GM23338 (cell line): ENCODE measurements at regions not wholly inside any gene's neighbourhood (a gene's known extent, or its start where the extent isn't known, plus 50 kb on each side); places are given as distances from the start of the nearest gene placed in this dataset.

Experiments used
- ATAC-seq: fragments of 200-7000 bp; cut with Tn5 transposase; 3 replicates; pipeline ENCODE4 v1.9.1; 2020
- DNase-seq: peaks from one replicate; pipeline ENCODE4 v3.0.0-alpha.2; 2015; ENCODE audit warnings: low spot score
- H2AFZ ChIP-seq: fragments of 200-600 bp; sonication (generic); 2 replicates; pipeline ENCODE4 v1.8.0; 2016; ENCODE audit warnings: antibody characterized with exemption, mild to moderate bottlenecking, moderate library complexity
- H3F3A ChIP-seq: fragments of 200-600 bp; sonication (generic); replicated peaks from 2 replicates; pipeline ENCODE4 v1.8.0; 2017; ENCODE audit warnings: antibody characterized with exemption, mixed run types, low read depth
- H3K27ac ChIP-seq: fragments of 200-600 bp; sonication (generic); 2 replicates; pipeline ENCODE4 v1.6.1; 2016; ENCODE audit warnings: low read depth
- H3K27me3 ChIP-seq: fragments of 200-600 bp; sonication (generic); 2 replicates; pipeline ENCODE4 v1.8.0; 2016; ENCODE audit warnings: mild to moderate bottlenecking, mixed run types, moderate library complexity; ENCODE audit not compliant: insufficient read depth
- H3K36me3 ChIP-seq: fragments of 200-600 bp; sonication (generic); 2 replicates; pipeline ENCODE4 v1.8.0; 2016; ENCODE audit warnings: mild to moderate bottlenecking; ENCODE audit not compliant: insufficient read depth
- H3K4me1 ChIP-seq: fragments of 200-600 bp; sonication (generic); 2 replicates; pipeline ENCODE4 v1.8.0; 2016; ENCODE audit warnings: mild to moderate bottlenecking, moderate library complexity; ENCODE audit not compliant: insufficient read depth
- H3K4me2 ChIP-seq: fragments of 200-600 bp; sonication (generic); 2 replicates; pipeline ENCODE4 v1.7.1; 2017; ENCODE audit warnings: mixed run types
- H3K4me3 ChIP-seq: fragments of 200-600 bp; sonication (generic); 2 replicates; pipeline ENCODE4 v1.6.1; 2016; ENCODE audit warnings: mixed run types
- H3K79me2 ChIP-seq: fragments of 200-600 bp; sonication (generic); replicated peaks from 2 replicates; pipeline ENCODE4 v1.8.0; 2017; ENCODE audit warnings: mild to moderate bottlenecking; ENCODE audit not compliant: insufficient read depth
- H3K9me2 ChIP-seq: fragments of 200-600 bp; sonication (generic); 2 replicates; pipeline ENCODE4 v1.8.0; 2017; ENCODE audit not compliant: insufficient read depth
- H4K20me1 ChIP-seq: fragments of 200-600 bp; sonication (generic); replicated peaks from 2 replicates; pipeline ENCODE4 v1.8.0; 2017; ENCODE audit warnings: mild to moderate bottlenecking; ENCODE audit not compliant: insufficient read depth
- H3K27ac Mint-ChIP-seq: 2 replicates; pipeline ENCODE4 v1.8.0; 2020; ENCODE audit warnings: inconsistent platforms, mild to moderate bottlenecking, moderate library complexity, mixed read lengths
- H3K27me3 Mint-ChIP-seq: 3 replicates; pipeline ENCODE4 v1.8.0; 2022; ENCODE audit warnings: low read depth, mild to moderate bottlenecking, moderate library complexity, mixed read lengths, inconsistent platforms; ENCODE audit not compliant: insufficient read depth, poor library complexity
- H3K36me3 Mint-ChIP-seq: 3 replicates; pipeline ENCODE4 v1.8.0; 2021; ENCODE audit warnings: low read depth, mild to moderate bottlenecking, inconsistent platforms, moderate library complexity, mixed read lengths
- H3K4me1 Mint-ChIP-seq: 3 replicates; pipeline ENCODE4 v1.8.0; 2020; ENCODE audit warnings: mild to moderate bottlenecking, inconsistent platforms, mixed read lengths
- H3K4me3 Mint-ChIP-seq: 3 replicates; pipeline ENCODE4 v1.8.0; 2021; ENCODE audit warnings: moderate library complexity, mild to moderate bottlenecking, inconsistent platforms, mixed read lengths
- H3K9me3 Mint-ChIP-seq: 3 replicates; pipeline ENCODE4 v1.8.0; 2020; ENCODE audit warnings: moderate library complexity, mild to moderate bottlenecking, inconsistent platforms, mixed read lengths
- CREB1 ChIP-seq: fragments of 250-450 bp; sonication (Bioruptor Pico); IDR thresholded peaks from 2 replicates; pipeline ENCODE4 v1.5.0; 2020; ENCODE audit warnings: low read depth, mild to moderate bottlenecking, moderate library complexity
- EZH2 ChIP-seq: fragments of 200-600 bp; sonication (generic); IDR thresholded peaks from one replicate; pipeline ENCODE4 v1.8.0; 2017; ENCODE audit warnings: antibody characterized with exemption, mild to moderate bottlenecking, low read depth; ENCODE audit not compliant: unreplicated experiment
- EZH2phosphoT487 ChIP-seq: fragments of 200-600 bp; sonication (generic); IDR thresholded peaks from one replicate; pipeline ENCODE4 v1.8.1; 2018; ENCODE audit warnings: antibody characterized with exemption; ENCODE audit not compliant: unreplicated experiment
- JUNB ChIP-seq: IDR thresholded peaks from one replicate; pipeline ENCODE4 v1.6.1; 2016; ENCODE audit warnings: antibody characterized with exemption; ENCODE audit not compliant: unreplicated experiment
- ZNF114 ChIP-seq: fragments of 250-450 bp; sonication (Bioruptor Pico); IDR thresholded peaks from 2 replicates; pipeline ENCODE4 v1.5.0; 2020; ENCODE audit warnings: mild to moderate bottlenecking, moderate library complexity
- ZNF331 ChIP-seq: fragments of 250-450 bp; sonication (Bioruptor Pico); IDR thresholded peaks from 2 replicates; pipeline ENCODE4 v1.5.0; 2020; ENCODE audit warnings: low read depth, mild to moderate bottlenecking, moderate library complexity
- TF ChIP-seq, protein P1 (sequence below): fragments of 250-450 bp; sonication (Bioruptor Pico); IDR thresholded peaks from 2 replicates; pipeline ENCODE4 v1.5.0; 2020; ENCODE audit warnings: mild to moderate bottlenecking, moderate library complexity
- TF ChIP-seq, protein P2 (sequence below), 2 experiments: fragments of 200-600 bp in 1 of 2; sonication (generic) in 1 of 2; conservative IDR thresholded peaks; 2 replicates each; pipeline versions ENCODE4 v1.5.1 to v1.6.1; 2016 to 2017; ENCODE audit warnings: antibody characterized with exemption in 2 of 2, low read depth in 2 of 2, mild to moderate bottlenecking in 2 of 2, moderate library complexity in 1 of 2
- TF ChIP-seq, protein P3 (sequence below): IDR thresholded peaks from 2 replicates; pipeline ENCODE4 v1.6.1; 2016; ENCODE audit warnings: antibody characterized with exemption
- TF ChIP-seq, protein P4 (sequence below): IDR thresholded peaks from one replicate; pipeline ENCODE4 v1.6.1; 2018; ENCODE audit warnings: antibody characterized with exemption; ENCODE audit not compliant: unreplicated experiment

DNA sequence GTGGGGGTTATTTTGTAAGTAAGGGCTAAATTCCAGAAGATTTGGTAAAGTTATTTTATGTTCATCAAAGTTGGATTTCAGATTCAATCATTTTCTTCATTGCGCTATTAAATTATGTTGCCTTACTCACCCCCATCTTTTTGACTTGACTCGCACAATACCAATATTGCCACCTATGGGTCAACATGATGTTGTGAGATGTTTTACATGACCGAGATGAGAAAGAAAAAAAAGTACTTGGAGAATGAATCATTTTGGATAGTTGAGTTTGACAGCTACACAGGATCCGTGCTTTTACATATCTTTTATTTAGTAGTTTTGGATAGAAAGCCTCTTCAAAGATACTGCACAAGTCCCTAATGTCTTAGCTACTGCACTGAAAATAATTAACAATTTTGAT, 224.2 kb upstream of the EMCN start:
- Histone ChIP-seq H3K36me3 (no peaks in the 10 kb centered on the region), H2AFZ (no peak overlapping the region), H3K27ac (no peak overlapping the region), H3K4me1 (no peaks in the 10 kb centered on the region), H3K27me3 (no peaks in the 10 kb centered on the region), H3K4me3 (no peak overlapping the region), H3K4me2 (no peak overlapping the region), H3K79me2 (no peaks in the 10 kb centered on the region), H4K20me1 (no peaks in the 10 kb centered on the region), H3F3A (no peaks in the 10 kb centered on the region), H3K9me2 (0 out of 2 replicates have a peak, but pooled peaks cover 2% of the 10 kb centered on the region)
- TF ChIP-seq, protein P1, sequence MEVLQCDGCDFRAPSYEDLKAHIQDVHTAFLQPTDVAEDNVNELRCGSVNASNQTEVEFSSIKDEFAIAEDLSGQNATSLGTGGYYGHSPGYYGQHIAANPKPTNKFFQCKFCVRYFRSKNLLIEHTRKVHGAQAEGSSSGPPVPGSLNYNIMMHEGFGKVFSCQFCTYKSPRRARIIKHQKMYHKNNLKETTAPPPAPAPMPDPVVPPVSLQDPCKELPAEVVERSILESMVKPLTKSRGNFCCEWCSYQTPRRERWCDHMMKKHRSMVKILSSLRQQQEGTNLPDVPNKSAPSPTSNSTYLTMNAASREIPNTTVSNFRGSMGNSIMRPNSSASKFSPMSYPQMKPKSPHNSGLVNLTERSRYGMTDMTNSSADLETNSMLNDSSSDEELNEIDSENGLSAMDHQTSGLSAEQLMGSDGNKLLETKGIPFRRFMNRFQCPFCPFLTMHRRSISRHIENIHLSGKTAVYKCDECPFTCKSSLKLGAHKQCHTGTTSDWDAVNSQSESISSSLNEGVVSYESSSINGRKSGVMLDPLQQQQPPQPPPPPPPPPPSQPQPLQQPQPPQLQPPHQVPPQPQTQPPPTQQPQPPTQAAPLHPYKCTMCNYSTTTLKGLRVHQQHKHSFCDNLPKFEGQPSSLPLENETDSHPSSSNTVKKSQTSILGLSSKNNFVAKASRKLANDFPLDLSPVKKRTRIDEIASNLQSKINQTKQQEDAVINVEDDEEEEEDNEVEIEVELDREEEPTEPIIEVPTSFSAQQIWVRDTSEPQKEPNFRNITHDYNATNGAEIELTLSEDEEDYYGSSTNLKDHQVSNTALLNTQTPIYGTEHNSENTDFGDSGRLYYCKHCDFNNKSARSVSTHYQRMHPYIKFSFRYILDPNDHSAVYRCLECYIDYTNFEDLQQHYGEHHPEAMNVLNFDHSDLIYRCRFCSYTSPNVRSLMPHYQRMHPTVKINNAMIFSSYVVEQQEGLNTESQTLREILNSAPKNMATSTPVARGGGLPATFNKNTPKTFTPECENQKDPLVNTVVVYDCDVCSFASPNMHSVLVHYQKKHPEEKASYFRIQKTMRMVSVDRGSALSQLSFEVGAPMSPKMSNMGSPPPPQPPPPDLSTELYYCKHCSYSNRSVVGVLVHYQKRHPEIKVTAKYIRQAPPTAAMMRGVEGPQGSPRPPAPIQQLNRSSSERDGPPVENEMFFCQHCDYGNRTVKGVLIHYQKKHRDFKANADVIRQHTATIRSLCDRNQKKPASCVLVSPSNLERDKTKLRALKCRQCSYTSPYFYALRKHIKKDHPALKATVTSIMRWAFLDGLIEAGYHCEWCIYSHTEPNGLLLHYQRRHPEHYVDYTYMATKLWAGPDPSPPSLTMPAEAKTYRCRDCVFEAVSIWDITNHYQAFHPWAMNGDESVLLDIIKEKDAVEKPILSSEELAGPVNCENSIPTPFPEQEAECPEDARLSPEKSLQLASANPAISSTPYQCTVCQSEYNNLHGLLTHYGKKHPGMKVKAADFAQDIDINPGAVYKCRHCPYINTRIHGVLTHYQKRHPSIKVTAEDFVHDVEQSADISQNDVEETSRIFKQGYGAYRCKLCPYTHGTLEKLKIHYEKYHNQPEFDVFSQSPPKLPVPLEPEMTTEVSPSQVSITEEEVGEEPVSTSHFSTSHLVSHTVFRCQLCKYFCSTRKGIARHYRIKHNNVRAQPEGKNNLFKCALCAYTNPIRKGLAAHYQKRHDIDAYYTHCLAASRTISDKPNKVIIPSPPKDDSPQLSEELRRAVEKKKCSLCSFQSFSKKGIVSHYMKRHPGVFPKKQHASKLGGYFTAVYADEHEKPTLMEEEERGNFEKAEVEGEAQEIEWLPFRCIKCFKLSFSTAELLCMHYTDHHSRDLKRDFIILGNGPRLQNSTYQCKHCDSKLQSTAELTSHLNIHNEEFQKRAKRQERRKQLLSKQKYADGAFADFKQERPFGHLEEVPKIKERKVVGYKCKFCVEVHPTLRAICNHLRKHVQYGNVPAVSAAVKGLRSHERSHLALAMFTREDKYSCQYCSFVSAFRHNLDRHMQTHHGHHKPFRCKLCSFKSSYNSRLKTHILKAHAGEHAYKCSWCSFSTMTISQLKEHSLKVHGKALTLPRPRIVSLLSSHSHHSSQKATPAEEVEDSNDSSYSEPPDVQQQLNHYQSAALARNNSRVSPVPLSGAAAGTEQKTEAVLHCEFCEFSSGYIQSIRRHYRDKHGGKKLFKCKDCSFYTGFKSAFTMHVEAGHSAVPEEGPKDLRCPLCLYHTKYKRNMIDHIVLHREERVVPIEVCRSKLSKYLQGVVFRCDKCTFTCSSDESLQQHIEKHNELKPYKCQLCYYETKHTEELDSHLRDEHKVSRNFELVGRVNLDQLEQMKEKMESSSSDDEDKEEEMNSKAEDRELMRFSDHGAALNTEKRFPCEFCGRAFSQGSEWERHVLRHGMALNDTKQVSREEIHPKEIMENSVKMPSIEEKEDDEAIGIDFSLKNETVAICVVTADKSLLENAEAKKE (CRISPR knock-in tag): no peak
- TF ChIP-seq, protein P2, sequence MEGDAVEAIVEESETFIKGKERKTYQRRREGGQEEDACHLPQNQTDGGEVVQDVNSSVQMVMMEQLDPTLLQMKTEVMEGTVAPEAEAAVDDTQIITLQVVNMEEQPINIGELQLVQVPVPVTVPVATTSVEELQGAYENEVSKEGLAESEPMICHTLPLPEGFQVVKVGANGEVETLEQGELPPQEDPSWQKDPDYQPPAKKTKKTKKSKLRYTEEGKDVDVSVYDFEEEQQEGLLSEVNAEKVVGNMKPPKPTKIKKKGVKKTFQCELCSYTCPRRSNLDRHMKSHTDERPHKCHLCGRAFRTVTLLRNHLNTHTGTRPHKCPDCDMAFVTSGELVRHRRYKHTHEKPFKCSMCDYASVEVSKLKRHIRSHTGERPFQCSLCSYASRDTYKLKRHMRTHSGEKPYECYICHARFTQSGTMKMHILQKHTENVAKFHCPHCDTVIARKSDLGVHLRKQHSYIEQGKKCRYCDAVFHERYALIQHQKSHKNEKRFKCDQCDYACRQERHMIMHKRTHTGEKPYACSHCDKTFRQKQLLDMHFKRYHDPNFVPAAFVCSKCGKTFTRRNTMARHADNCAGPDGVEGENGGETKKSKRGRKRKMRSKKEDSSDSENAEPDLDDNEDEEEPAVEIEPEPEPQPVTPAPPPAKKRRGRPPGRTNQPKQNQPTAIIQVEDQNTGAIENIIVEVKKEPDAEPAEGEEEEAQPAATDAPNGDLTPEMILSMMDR (conservative IDR thresholded peaks at IDR 0.05; ENCODE audit: low read depth in 2 of 2): peak; percentile 63 to 69
- TF ChIP-seq JUNB: no peak
- Mint-ChIP-seq H3K9me3 (peaks cover 3% of the 10 kb centered on the region; the same call in 1 of the 3 replicates), H3K4me3 (no peak overlapping the region), H3K36me3 (no peaks in the 10 kb centered on the region), H3K27me3 (peaks cover 6% of the 10 kb centered on the region), H3K4me1 (no peaks in the 10 kb centered on the region), H3K27ac (no peak overlapping the region)
- ATAC-seq (no peak), DNase-seq (peak; percentile 50)

DNA sequence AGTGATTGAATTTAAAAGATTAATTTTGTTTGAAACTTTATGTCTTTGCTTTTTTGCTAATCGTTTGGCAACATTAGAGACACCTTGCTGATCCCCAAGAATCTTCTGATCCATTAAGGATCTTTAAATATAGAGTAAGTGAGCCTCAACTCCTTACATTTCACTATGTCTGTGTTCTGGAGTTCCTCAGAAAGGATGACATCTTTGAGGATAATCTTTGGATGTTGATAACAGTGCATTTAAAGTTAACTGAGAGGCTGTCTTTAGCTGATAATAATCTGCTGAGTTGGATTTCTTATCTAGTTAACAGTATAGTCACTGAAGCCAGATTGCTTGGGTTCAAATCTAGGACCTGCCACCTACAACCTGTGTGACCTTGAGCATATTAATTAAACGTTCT, 221.6 kb upstream of the EMCN start:
- Mint-ChIP-seq H3K9me3 (peaks cover 5% of the 10 kb centered on the region; the same call in 2 of the 3 replicates), H3K27me3 (no peaks in the 10 kb centered on the region), H3K36me3 (no peaks in the 10 kb centered on the region), H3K4me1 (no peaks in the 10 kb centered on the region), H3K27ac (no peak overlapping the region), H3K4me3 (no peak overlapping the region)
- Histone ChIP-seq H4K20me1 (no peaks in the 10 kb centered on the region), H3K27ac (no peak overlapping the region), H3K79me2 (no peaks in the 10 kb centered on the region), H3K36me3 (no peaks in the 10 kb centered on the region), H3K27me3 (no peaks in the 10 kb centered on the region), H2AFZ (no peak overlapping the region), H3K4me1 (no peaks in the 10 kb centered on the region), H3F3A (no peaks in the 10 kb centered on the region), H3K9me2 (0 out of 2 replicates have a peak, but pooled peaks cover 3% of the 10 kb centered on the region), H3K4me3 (no peak overlapping the region), H3K4me2 (no peak overlapping the region)
- ATAC-seq: no peak
- DNase-seq: no peak
- TF ChIP-seq, protein P3, sequence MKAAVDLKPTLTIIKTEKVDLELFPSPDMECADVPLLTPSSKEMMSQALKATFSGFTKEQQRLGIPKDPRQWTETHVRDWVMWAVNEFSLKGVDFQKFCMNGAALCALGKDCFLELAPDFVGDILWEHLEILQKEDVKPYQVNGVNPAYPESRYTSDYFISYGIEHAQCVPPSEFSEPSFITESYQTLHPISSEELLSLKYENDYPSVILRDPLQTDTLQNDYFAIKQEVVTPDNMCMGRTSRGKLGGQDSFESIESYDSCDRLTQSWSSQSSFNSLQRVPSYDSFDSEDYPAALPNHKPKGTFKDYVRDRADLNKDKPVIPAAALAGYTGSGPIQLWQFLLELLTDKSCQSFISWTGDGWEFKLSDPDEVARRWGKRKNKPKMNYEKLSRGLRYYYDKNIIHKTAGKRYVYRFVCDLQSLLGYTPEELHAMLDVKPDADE: no peak
- TF ChIP-seq EZH2phosphoT487 (no peak), ZNF114 (CRISPR knock-in tag) (no peak), EZH2 (no peak), ZNF331 (CRISPR knock-in tag) (no peak), CREB1 (no peak)
- TF ChIP-seq, protein P4, sequence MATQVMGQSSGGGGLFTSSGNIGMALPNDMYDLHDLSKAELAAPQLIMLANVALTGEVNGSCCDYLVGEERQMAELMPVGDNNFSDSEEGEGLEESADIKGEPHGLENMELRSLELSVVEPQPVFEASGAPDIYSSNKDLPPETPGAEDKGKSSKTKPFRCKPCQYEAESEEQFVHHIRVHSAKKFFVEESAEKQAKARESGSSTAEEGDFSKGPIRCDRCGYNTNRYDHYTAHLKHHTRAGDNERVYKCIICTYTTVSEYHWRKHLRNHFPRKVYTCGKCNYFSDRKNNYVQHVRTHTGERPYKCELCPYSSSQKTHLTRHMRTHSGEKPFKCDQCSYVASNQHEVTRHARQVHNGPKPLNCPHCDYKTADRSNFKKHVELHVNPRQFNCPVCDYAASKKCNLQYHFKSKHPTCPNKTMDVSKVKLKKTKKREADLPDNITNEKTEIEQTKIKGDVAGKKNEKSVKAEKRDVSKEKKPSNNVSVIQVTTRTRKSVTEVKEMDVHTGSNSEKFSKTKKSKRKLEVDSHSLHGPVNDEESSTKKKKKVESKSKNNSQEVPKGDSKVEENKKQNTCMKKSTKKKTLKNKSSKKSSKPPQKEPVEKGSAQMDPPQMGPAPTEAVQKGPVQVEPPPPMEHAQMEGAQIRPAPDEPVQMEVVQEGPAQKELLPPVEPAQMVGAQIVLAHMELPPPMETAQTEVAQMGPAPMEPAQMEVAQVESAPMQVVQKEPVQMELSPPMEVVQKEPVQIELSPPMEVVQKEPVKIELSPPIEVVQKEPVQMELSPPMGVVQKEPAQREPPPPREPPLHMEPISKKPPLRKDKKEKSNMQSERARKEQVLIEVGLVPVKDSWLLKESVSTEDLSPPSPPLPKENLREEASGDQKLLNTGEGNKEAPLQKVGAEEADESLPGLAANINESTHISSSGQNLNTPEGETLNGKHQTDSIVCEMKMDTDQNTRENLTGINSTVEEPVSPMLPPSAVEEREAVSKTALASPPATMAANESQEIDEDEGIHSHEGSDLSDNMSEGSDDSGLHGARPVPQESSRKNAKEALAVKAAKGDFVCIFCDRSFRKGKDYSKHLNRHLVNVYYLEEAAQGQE: no peak
